ENCODE measurements at regions not wholly inside any gene's neighbourhood (a gene's known extent, or its start where the extent isn't known, plus 50 kb on each side); places are given as distances from the start of the nearest gene placed in this dataset.
A peak's percentile ranks its signal among the peaks of the same experiment; 100 is the strongest.
"Not testable (repeated sequence)": the region's sequence is repeated elsewhere in the genome, so short reads cannot be mapped to it uniquely, and the experiment has no call there.

DNA sequence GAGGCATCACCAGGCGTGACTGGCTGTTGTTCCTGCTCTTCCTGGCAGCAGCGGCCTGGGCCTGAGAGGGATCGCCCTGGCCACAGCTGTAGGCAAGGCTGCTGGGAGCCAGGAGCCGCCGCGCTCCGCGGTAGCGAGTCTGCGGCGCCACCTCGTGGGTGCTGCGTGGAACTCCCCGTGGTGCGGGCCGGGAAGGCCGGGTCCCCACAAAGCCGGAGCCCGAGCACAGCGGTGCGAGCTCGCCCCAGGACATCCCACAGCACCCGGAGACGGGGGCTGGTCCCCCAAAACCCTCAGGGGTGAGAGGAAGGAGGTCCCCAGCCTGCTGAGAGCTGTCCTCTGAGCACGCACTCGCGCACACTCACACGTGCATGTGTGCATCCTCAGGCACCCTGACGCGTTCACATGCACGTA lies 320.0 kb upstream of the PLGLB1 start:
- RAD21 ChIA-PET (ENCODE audit: low non-redundant PET in 1 of 2, low total read pairs in 2 of 2, uncharacterized antibody in 2 of 2, unreplicated experiment in 2 of 2) = not testable (repeated sequence)

DNA sequence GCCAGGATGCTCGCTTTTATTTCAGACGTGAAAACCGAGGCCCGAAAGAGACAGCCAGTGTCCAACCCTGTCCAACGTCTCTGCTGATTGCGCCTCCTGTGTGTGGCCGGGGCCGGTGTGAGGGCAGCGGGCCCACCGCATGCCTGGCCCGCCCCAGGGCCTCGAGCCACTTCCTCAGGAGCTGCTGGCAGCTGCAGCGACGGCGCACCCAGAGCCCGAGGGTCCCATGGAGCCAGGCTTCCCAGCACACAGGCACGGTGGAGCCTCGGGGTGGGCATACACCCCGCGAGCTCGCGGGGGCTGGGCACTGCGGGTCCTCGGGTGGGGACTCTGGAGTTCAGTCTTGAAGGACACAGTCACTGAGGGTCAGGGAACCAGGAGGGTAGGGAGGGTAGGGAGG lies 320.5 kb upstream of the PLGLB1 start:
- CTCF ChIA-PET; BruUV-seq (replicated peaks); RAD21 ChIA-PET (ENCODE audit: low non-redundant PET in 1 of 2, low total read pairs in 2 of 2, uncharacterized antibody in 2 of 2, unreplicated experiment in 2 of 2); H3K27me3 ChIP-seq (ENCODE audit: insufficient read depth, low read length); H3K27ac ChIP-seq (ENCODE audit: low read depth, low read length); DNase-seq (ENCODE audit: low read depth, low spot score); H3K79me2 ChIP-seq (ENCODE audit: insufficient read depth, low read length); H3K4me3 ChIP-seq (replicated peaks in 1 of 2; ENCODE audit: low read depth in 1 of 2, low read length in 2 of 2); intact Hi-C loops (cut with micrococcal nuclease); H3K36me3 ChIP-seq (ENCODE audit: control insufficient read depth in 1 of 2, insufficient read depth in 2 of 2, low read length in 2 of 2); H4K20me1 ChIP-seq (ENCODE audit: insufficient read depth); H3K4me1 ChIP-seq (ENCODE audit: control insufficient read depth in 1 of 2, insufficient read depth in 2 of 2, low read length in 2 of 2); H3K9me2 ChIP-seq (ENCODE audit: insufficient read depth); H3K9me3 ChIP-seq (ENCODE audit: control insufficient read depth in 1 of 2, insufficient read depth in 1 of 2, low read depth in 1 of 2, low read length in 2 of 2); H3K4me2 ChIP-seq (ENCODE audit: low read length); H3K9ac ChIP-seq (ENCODE audit: low read length); ATAC-seq; POLR2A ChIA-PET; H2AFZ ChIP-seq (ENCODE audit: low read depth, low read length, poor library complexity, severe bottlenecking): not testable (repeated sequence)

More for the DNA sequence above, 320.0 kb upstream of the PLGLB1 start:
- H3K9me3 ChIP-seq (ENCODE audit: control insufficient read depth in 1 of 2, insufficient read depth in 1 of 2, low read depth in 1 of 2, low read length in 2 of 2); H3K9ac ChIP-seq (ENCODE audit: low read length); H3K79me2 ChIP-seq (ENCODE audit: insufficient read depth, low read length); H3K4me1 ChIP-seq (ENCODE audit: control insufficient read depth in 1 of 2, insufficient read depth in 2 of 2, low read length in 2 of 2); BruUV-seq (replicated peaks); H3K27me3 ChIP-seq (ENCODE audit: insufficient read depth, low read length); POLR2A ChIA-PET; H3K4me2 ChIP-seq (ENCODE audit: low read length); H3K9me2 ChIP-seq (ENCODE audit: insufficient read depth); H3K4me3 ChIP-seq (replicated peaks in 1 of 2; ENCODE audit: low read depth in 1 of 2, low read length in 2 of 2); CTCF ChIA-PET; H3K36me3 ChIP-seq (ENCODE audit: control insufficient read depth in 1 of 2, insufficient read depth in 2 of 2, low read length in 2 of 2); H2AFZ ChIP-seq (ENCODE audit: low read depth, low read length, poor library complexity, severe bottlenecking); intact Hi-C loops (cut with micrococcal nuclease); H4K20me1 ChIP-seq (ENCODE audit: insufficient read depth); H3K27ac ChIP-seq (ENCODE audit: low read depth, low read length): not testable (repeated sequence)
- ATAC-seq (peak; percentile 67), DNase-seq (ENCODE audit: low read depth, low spot score) (peak; percentile 18)
- TF ChIP-seq RAD21 (IDR thresholded peaks at IDR 0.05; ENCODE audit: low read depth) = peak; percentile 47
- TF ChIP-seq, protein P1, sequence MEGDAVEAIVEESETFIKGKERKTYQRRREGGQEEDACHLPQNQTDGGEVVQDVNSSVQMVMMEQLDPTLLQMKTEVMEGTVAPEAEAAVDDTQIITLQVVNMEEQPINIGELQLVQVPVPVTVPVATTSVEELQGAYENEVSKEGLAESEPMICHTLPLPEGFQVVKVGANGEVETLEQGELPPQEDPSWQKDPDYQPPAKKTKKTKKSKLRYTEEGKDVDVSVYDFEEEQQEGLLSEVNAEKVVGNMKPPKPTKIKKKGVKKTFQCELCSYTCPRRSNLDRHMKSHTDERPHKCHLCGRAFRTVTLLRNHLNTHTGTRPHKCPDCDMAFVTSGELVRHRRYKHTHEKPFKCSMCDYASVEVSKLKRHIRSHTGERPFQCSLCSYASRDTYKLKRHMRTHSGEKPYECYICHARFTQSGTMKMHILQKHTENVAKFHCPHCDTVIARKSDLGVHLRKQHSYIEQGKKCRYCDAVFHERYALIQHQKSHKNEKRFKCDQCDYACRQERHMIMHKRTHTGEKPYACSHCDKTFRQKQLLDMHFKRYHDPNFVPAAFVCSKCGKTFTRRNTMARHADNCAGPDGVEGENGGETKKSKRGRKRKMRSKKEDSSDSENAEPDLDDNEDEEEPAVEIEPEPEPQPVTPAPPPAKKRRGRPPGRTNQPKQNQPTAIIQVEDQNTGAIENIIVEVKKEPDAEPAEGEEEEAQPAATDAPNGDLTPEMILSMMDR (IDR thresholded peaks at IDR 0.05 in 2 of 3, conservative IDR thresholded peaks at IDR 0.05 in 1 of 3; ENCODE audit: borderline replicate concordance in 1 of 3, insufficient read depth in 1 of 3, low read depth in 2 of 3, low read length in 2 of 3) = peak in 2 of 3 experiments; percentile 40 to 41; a peak in 4 of 6 replicates

DNA sequence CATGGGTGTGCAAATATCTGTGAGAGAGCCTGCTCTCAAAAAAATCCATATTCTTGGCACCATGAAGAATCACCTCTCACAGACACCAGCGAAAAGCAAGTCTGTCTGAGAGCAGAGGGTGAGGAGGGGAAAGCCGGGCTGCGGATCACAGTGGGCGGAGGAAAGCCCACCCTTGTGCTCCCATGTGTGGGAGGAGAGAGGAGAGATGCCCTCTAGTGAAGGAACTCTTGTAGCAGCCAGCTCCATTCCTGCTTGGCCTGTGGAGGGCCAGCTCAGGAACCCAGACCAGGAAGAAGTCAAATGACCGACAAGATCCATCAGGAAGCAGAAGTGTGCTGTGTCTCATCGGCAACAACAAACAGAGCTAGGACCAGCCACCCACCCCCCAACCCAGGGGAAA lies 321.7 kb upstream of the PLGLB1 start:
- H3K4me2 ChIP-seq (ENCODE audit: low read length); H3K9ac ChIP-seq (ENCODE audit: low read length); H3K27ac ChIP-seq (ENCODE audit: low read depth, low read length); H3K27me3 ChIP-seq (ENCODE audit: insufficient read depth, low read length); H3K9me3 ChIP-seq (ENCODE audit: control insufficient read depth in 1 of 2, insufficient read depth in 1 of 2, low read depth in 1 of 2, low read length in 2 of 2); ATAC-seq; H2AFZ ChIP-seq (ENCODE audit: low read depth, low read length, poor library complexity, severe bottlenecking); H3K36me3 ChIP-seq (ENCODE audit: control insufficient read depth in 1 of 2, insufficient read depth in 2 of 2, low read length in 2 of 2); H3K4me3 ChIP-seq (replicated peaks in 1 of 2; ENCODE audit: low read depth in 1 of 2, low read length in 2 of 2); DNase-seq (ENCODE audit: low read depth, low spot score); CTCF ChIA-PET; BruUV-seq (replicated peaks); H3K79me2 ChIP-seq (ENCODE audit: insufficient read depth, low read length); POLR2A ChIA-PET; H3K9me2 ChIP-seq (ENCODE audit: insufficient read depth); H4K20me1 ChIP-seq (ENCODE audit: insufficient read depth); H3K4me1 ChIP-seq (ENCODE audit: control insufficient read depth in 1 of 2, insufficient read depth in 2 of 2, low read length in 2 of 2); intact Hi-C loops (cut with micrococcal nuclease); RAD21 ChIA-PET (ENCODE audit: low non-redundant PET in 1 of 2, low total read pairs in 2 of 2, uncharacterized antibody in 2 of 2, unreplicated experiment in 2 of 2): not testable (repeated sequence)

DNA sequence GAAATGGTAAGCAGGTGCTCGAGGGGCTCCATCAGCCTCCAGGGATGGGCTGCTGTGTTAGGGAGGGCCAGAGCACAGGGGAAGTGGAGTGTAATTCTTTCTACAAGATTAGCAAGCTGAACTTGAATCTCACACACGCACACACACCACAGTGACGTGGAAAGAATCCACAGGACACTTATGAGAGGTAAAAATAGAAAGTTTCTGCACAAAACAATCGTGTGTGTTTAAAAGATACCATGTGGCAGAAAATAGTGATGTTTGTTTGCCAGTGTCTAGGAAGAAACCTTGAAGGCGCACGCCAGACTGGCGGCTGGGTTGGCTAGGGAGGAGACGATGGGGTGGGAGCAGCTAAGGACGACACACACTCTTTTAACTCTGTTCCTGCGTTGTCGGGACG lies 323.6 kb upstream of the PLGLB1 start:
- RAD21 ChIA-PET (ENCODE audit: low non-redundant PET in 1 of 2, low total read pairs in 2 of 2, uncharacterized antibody in 2 of 2, unreplicated experiment in 2 of 2); H4K20me1 ChIP-seq (ENCODE audit: insufficient read depth); H3K4me1 ChIP-seq (ENCODE audit: control insufficient read depth in 1 of 2, insufficient read depth in 2 of 2, low read length in 2 of 2); H3K4me3 ChIP-seq (replicated peaks in 1 of 2; ENCODE audit: low read depth in 1 of 2, low read length in 2 of 2); CTCF ChIA-PET; POLR2A ChIA-PET; H3K9me3 ChIP-seq (ENCODE audit: control insufficient read depth in 1 of 2, insufficient read depth in 1 of 2, low read depth in 1 of 2, low read length in 2 of 2); H2AFZ ChIP-seq (ENCODE audit: low read depth, low read length, poor library complexity, severe bottlenecking); intact Hi-C loops (cut with micrococcal nuclease); H3K9ac ChIP-seq (ENCODE audit: low read length); H3K36me3 ChIP-seq (ENCODE audit: control insufficient read depth in 1 of 2, insufficient read depth in 2 of 2, low read length in 2 of 2); BruUV-seq (replicated peaks); H3K27ac ChIP-seq (ENCODE audit: low read depth, low read length); ATAC-seq; DNase-seq (ENCODE audit: low read depth, low spot score); H3K4me2 ChIP-seq (ENCODE audit: low read length); H3K27me3 ChIP-seq (ENCODE audit: insufficient read depth, low read length); H3K79me2 ChIP-seq (ENCODE audit: insufficient read depth, low read length); H3K9me2 ChIP-seq (ENCODE audit: insufficient read depth): not testable (repeated sequence)
